ENCODE measurements at regions not wholly inside any gene's neighbourhood (a gene's known extent, or its start where the extent isn't known, plus 50 kb on each side); places are given as distances from the start of the nearest gene placed in this dataset.

GRCh38 chr6:43865932-43866645 lies 96.1 kb downstream of the VEGFA start:
- no peaks in the 10 kb centered on the region for H3K36me3 ChIP-seq (ENCODE audit: low read length)
- TF ChIP-seq, protein P1, sequence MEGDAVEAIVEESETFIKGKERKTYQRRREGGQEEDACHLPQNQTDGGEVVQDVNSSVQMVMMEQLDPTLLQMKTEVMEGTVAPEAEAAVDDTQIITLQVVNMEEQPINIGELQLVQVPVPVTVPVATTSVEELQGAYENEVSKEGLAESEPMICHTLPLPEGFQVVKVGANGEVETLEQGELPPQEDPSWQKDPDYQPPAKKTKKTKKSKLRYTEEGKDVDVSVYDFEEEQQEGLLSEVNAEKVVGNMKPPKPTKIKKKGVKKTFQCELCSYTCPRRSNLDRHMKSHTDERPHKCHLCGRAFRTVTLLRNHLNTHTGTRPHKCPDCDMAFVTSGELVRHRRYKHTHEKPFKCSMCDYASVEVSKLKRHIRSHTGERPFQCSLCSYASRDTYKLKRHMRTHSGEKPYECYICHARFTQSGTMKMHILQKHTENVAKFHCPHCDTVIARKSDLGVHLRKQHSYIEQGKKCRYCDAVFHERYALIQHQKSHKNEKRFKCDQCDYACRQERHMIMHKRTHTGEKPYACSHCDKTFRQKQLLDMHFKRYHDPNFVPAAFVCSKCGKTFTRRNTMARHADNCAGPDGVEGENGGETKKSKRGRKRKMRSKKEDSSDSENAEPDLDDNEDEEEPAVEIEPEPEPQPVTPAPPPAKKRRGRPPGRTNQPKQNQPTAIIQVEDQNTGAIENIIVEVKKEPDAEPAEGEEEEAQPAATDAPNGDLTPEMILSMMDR (IDR thresholded peaks at IDR 0.05; ENCODE audit: insufficient read depth, low read length, poor library complexity, severe bottlenecking) = no peak
- TF ChIP-seq EZH2phosphoT487 (conservative IDR thresholded peaks at IDR 0.05; ENCODE audit: low read length) = no peak
- H3K27me3 ChIP-seq (ENCODE audit: low read length) = no peaks in the 10 kb centered on the region
- H3K4me3 ChIP-seq (ENCODE audit: insufficient read depth, low read length, poor library complexity, severe bottlenecking) = no peak overlapping the region
- H3F3A ChIP-seq (ENCODE audit: insufficient read depth) = no peaks in the 10 kb centered on the region
- H3K79me2 ChIP-seq (ENCODE audit: insufficient read depth, low read length) = no peaks in the 10 kb centered on the region
- H3K9me2 ChIP-seq (replicated peaks; ENCODE audit: insufficient read depth, low read length) = no peaks in the 10 kb centered on the region
- H3K27ac ChIP-seq (ENCODE audit: low read depth, low read length) = no peak overlapping the region
- no peaks in the 10 kb centered on the region for H4K20me1 ChIP-seq (ENCODE audit: low read depth, low read length)
- H2AFZ ChIP-seq (ENCODE audit: low read depth, low read length, severe bottlenecking) = no peak overlapping the region
- H3K4me2 ChIP-seq (ENCODE audit: low read depth, low read length, poor library complexity, severe bottlenecking) = no peak overlapping the region
- no peak overlapping the region for H3K9ac ChIP-seq (ENCODE audit: low read length)
- no peaks in the 10 kb centered on the region for H3K9me3 ChIP-seq (ENCODE audit: insufficient read depth, low read length)

DNA sequence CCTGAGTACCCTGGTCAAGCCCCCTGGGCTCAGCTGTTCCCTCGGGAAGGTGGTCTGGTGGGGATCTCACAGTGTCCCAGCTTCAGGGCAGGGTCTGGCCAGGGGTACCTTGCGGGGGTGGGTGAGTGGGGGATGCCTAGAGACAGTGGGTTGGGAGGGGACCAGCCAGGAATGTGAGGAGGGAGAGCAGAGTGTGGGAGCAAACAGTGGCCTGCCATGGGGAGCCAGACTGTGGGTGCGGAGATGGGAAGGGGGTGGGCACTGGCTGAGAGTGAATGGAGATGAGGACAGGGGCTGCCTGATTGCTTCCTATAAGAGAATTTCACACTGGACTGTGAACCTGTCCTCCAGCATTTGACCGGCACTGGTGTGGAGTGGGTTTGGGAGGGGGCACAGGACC lies 95.1 kb downstream of the VEGFA start:
- Histone ChIP-seq H4K20me1 (ENCODE audit: low read depth, low read length) (no peaks in the 10 kb centered on the region), H3K4me3 (ENCODE audit: insufficient read depth, low read length, poor library complexity, severe bottlenecking) (no peak overlapping the region), H3K79me2 (ENCODE audit: insufficient read depth, low read length) (no peaks in the 10 kb centered on the region), H3K27me3 (ENCODE audit: low read length) (no peaks in the 10 kb centered on the region), H3F3A (ENCODE audit: insufficient read depth) (no peaks in the 10 kb centered on the region), H3K27ac (ENCODE audit: low read depth, low read length) (no peak overlapping the region), H3K9ac (ENCODE audit: low read length) (no peak overlapping the region), H3K9me3 (ENCODE audit: insufficient read depth, low read length) (no peaks in the 10 kb centered on the region), H3K36me3 (ENCODE audit: low read length) (no peaks in the 10 kb centered on the region), H2AFZ (ENCODE audit: low read depth, low read length, severe bottlenecking) (no peak overlapping the region), H3K9me2 (replicated peaks; ENCODE audit: insufficient read depth, low read length) (no peaks in the 10 kb centered on the region), H3K4me2 (ENCODE audit: low read depth, low read length, poor library complexity, severe bottlenecking) (no peak overlapping the region)
- TF ChIP-seq, protein P1 (IDR thresholded peaks at IDR 0.05; ENCODE audit: insufficient read depth, low read length, poor library complexity, severe bottlenecking) = no peak
- no peak for TF ChIP-seq EZH2phosphoT487 (conservative IDR thresholded peaks at IDR 0.05; ENCODE audit: low read length)

DNA sequence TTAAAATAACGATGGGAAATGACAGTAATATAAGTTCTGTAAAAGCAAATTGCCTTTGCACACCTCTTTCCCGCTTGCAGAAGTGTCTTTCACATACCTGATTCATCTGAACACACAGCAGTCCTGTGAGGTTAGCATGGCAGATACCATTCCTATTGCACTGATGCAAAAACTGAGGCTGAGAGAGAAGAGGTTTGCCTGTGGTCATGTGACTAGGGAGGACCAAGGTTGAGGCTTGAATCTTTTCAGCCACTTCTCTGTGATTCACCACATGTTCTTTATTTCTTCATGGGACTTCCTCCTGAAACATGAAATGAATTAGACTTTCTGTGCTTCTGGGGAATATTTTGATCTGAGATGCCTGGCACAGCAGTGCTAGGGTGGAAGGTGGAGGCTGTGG lies 92.9 kb downstream of the VEGFA start:
- no peaks in the 10 kb centered on the region for H4K20me1 ChIP-seq (ENCODE audit: low read depth, low read length)
- no peaks in the 10 kb centered on the region for H3K9me3 ChIP-seq (ENCODE audit: insufficient read depth, low read length)
- H3K4me3 ChIP-seq (ENCODE audit: insufficient read depth, low read length, poor library complexity, severe bottlenecking) = no peak overlapping the region
- H3K9me2 ChIP-seq (replicated peaks; ENCODE audit: insufficient read depth, low read length) = no peaks in the 10 kb centered on the region
- no peak overlapping the region for H3K9ac ChIP-seq (ENCODE audit: low read length)
- H3K4me2 ChIP-seq (ENCODE audit: low read depth, low read length, poor library complexity, severe bottlenecking) = no peak overlapping the region
- H3K79me2 ChIP-seq (ENCODE audit: insufficient read depth, low read length) = no peaks in the 10 kb centered on the region
- H2AFZ ChIP-seq (ENCODE audit: low read depth, low read length, severe bottlenecking) = no peak overlapping the region
- no peaks in the 10 kb centered on the region for H3F3A ChIP-seq (ENCODE audit: insufficient read depth)
- TF ChIP-seq EZH2phosphoT487 (conservative IDR thresholded peaks at IDR 0.05; ENCODE audit: low read length) = no peak
- TF ChIP-seq, protein P1 (IDR thresholded peaks at IDR 0.05; ENCODE audit: insufficient read depth, low read length, poor library complexity, severe bottlenecking) = no peak
- H3K36me3 ChIP-seq (ENCODE audit: low read length) = no peaks in the 10 kb centered on the region
- no peaks in the 10 kb centered on the region for H3K27me3 ChIP-seq (ENCODE audit: low read length)
- H3K27ac ChIP-seq (ENCODE audit: low read depth, low read length) = no peak overlapping the region

Data from SU-DHL-6 (cell line).